ENCODE measurements at regions not wholly inside any gene's neighbourhood (a gene's known extent, or its start where the extent isn't known, plus 50 kb on each side); places are given as distances from the start of the nearest gene placed in this dataset.

GRCh38 chr4:136742333-136742732 lies 790.0 kb downstream of the PCDH18 start:
- no peak for DNase-seq

GRCh38 chr4:136741468-136741867 lies 790.8 kb downstream of the PCDH18 start:
- no peak for DNase-seq

GRCh38 chr4:136740326-136740725 lies 792.0 kb downstream of the PCDH18 start:
- DNase-seq, result no peak

GRCh38 chr4:136737066-136737465 lies 795.2 kb downstream of the PCDH18 start:
- DNase-seq, result no peak

DNA sequence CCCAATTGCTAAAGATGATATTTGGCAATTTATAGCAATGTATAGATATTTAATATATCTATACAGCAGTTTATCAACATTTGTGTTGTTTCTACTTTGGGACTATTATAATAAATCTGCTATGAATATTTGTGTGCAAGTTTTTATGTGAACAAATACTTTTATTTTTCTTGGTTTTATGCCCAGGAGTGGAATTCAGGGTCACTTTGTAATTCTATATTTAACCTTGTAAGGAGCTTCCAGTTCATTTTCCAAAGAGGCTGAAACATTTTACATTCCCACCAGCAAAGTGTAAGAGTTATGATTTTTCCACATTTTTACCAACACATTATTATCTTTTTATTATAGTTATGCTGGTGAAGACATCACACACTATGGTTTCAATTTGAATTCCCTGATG lies 801.3 kb downstream of the PCDH18 start:
- no peak for DNase-seq

DNA sequence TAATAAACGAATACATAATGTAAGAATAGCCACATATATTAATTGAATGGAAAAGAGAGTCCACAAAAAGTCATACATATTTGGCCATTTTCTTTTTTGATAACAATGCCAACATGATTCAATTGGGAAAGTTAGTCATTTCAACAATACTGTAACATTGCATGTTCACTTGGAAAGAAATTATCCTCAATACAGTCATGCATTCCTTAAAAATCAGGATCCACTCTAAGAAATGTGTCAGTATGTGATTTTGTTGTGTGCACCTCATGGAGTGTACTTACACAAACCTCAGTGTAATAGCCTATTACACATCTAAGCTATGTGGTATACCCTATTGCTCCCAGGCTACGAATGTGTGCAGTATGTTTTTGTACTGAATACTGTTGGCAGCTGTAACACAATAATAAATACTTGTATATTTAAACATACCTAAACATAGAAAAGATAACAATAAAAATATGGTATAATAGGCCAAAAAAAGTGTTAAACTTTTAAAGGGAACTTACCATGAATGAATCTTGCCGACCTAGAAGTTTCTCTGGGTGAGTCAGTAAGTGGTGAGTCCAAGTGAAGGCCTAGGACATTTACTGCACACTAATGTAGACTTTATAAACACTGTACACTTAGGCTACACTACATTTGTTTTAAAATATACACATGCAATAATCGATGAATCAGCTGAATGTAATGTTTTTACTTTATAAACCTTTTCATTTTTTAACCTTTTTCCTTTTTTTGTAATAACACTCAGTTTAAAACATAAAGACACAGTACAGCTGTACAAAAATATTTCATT lies 806.8 kb downstream of the PCDH18 start:
- no peak for DNase-seq

- DNase-seq, result no peak
These were observed 819.2 kb downstream of the PCDH18 start for GRCh38 chr4:136713140-136713539.

- no peak for DNase-seq
These were observed 822.4 kb downstream of the PCDH18 start for GRCh38 chr4:136709897-136710296.

- no peak for DNase-seq
These were observed 825.4 kb downstream of the PCDH18 start for GRCh38 chr4:136706942-136707341.

- no peak for DNase-seq
These were observed 832.4 kb downstream of the PCDH18 start for GRCh38 chr4:136699905-136700304.

DNA sequence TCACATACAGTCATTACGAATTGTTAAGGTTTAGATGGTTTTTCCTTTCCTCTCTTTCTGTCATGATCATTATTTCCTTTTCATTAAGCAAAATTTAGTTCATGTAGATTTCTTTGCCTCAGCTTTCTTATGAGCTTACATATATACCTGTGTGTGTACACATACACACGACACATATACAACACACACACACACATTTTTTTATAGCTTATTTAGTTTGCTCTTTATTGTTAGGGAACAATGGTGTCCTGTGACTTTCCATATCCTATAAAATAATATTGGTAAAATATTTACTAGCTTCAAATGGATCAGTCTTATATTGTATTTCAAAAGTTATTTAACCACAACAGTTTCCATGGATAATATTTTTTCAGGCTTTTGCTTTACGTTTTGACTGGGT lies 840.7 kb downstream of the PCDH18 start:
- no peak for DNase-seq

DNA sequence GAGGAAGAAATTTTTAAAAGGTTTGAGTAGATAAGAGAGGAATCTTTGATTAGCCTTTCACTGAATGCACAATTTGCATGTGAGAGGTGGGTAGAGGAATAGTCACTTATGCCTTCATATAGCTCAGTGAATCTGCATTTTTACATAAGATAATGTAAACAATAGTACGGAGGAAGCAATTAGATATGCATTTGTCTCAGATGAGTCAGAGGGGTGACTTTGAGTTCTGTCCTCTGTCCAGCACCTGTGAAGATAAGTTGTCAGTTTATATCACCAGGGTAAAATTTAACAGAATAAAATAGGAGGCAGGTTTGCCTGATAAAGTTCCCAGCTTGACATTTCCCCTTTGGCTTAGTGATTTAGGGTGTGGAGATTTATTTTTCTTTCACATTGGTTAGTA lies 841.9 kb downstream of the PCDH18 start:
- no peak for DNase-seq

- DNase-seq, result no peak
These were observed 844.7 kb downstream of the PCDH18 start for GRCh38 chr4:136687596-136687995.

- DNase-seq, result no peak
These were observed 845.2 kb downstream of the PCDH18 start for GRCh38 chr4:136687118-136687517.

DNA sequence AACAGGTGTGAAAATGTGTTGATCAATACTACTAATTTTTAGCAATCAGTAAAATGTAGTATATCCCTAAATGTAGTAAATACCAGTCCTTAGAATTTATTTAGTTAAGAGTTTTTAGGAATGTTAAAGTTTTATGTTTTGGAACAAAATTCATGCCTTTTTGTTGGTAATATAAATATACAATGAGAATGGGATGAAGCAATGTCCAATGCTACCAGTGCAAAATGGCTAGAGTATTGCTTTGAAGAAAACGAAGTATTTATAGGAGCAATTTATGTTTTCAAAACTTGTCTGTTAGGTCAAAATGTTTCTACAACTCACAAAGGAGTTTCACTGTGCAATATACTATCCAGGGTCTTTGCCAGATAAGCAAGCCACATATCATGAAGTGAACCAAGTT lies 851.5 kb downstream of the PCDH18 start:
- DNase-seq, result no peak

DNA sequence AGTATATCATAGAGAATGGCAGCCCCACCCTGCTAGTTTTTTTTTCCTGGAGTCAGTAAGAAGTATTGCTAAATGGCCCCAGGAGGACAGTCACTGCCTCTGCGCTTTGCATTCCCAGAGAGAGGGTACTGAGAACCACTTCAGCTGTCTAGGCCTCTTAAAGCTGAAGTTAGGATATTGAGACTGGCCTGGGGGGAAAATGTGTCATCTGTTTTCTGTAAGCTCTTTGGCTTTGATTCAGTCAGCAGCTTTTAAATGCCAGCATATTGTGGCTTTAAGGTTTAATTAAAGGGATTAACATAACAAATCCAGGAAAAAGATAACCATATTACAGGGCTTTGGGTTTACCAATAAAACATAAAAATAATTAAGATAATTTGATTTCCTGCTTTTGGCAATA lies 852.0 kb downstream of the PCDH18 start:
- DNase-seq, result peak; percentile 27

GRCh38 chr4:136670265-136670664 lies 862.0 kb downstream of the PCDH18 start:
- no peak for DNase-seq

GRCh38 chr4:136664988-136665387 lies 867.3 kb downstream of the PCDH18 start:
- DNase-seq, result no peak

DNA sequence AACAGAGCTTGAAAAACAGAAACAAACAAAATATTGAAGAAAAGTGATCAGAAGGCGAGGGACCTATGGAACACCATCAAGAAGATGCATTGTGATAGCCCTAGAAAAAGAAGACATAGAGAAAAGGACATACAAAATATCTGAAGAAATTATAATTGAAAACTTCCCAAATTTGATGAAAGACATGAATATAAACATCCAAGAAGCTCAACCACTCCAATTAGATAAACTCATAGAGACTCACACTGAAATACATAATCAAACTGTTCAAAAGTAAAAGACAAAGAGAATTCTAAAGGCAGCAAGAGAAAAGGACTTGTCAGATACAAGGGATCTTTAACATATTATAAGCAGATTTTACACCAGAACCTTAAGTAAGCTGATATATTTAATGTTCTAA lies 869.8 kb downstream of the PCDH18 start:
- DNase-seq, result no peak

GRCh38 chr4:136653640-136654406 lies 878.5 kb downstream of the PCDH18 start:
- no peak for DNase-seq

- DNase-seq, result no peak
These were observed 880.4 kb downstream of the PCDH18 start for GRCh38 chr4:136651932-136652331.

DNA sequence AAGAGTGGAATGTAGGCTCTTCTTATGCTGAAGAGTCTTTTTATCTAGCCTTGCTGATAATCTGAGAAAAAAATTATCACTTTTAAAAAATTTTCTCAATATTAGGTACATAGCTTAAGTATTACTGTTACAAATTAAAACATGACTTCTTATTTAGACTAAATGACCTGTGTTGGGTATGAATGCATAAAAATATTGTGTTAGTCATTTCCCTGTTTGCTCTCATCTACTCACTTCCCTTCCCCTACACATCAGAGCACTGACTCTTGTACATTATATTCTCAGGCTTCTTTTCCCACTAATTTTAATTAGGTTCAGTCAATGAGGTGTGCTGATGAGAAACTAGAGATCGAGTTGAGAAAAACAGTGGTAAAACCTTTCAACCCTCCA lies 881.0 kb downstream of the PCDH18 start:
- DNase-seq, result no peak

- DNase-seq, result no peak
These were observed 881.6 kb downstream of the PCDH18 start for GRCh38 chr4:136650541-136651277.

DNA sequence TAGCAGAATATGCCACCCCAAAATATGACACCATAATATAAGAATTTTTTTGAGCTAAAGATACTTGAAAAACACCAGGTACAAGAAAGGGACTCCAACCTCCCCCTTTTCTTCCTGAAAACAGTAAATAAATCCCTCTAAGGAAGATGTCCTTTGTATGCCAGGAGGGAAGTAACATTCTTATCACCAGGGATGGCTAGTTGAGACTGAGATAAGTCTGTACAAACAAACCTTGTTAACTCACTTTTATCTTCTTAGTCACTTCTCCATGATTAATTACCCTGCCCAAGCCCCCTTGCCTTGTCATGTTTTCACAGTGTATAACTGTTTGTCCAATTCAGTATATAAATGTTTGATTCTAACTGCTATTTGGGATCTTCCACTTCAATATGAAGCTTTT lies 888.0 kb downstream of the PCDH18 start:
- no peak for DNase-seq
